Skeletal muscle tissue (tissue), 3 donors: ENCODE measurements at regions not wholly inside any gene's neighbourhood (a gene's known extent, or its start where the extent isn't known, plus 50 kb on each side); places are given as distances from the start of the nearest gene placed in this dataset.
"Not testable (repeated sequence)": the region's sequence is repeated elsewhere in the genome, so short reads cannot be mapped to it uniquely, and the experiment has no call there.

ENCODE experiments used
- H3K27ac ChIP-seq: one replicate; pipeline ENCODE4 v1.7.0; 2013; ENCODE audit warnings: mild to moderate bottlenecking, low read depth, low read length, inconsistent platforms
- H3K27me3 ChIP-seq, 3 donors: one replicate each; pipeline ENCODE4 v1.7.0; 2013; ENCODE audit warnings: low read length in 3 of 3; ENCODE audit not compliant: control insufficient read depth in 3 of 3, insufficient read depth in 3 of 3
- H3K36me3 ChIP-seq, 3 donors: one replicate each; pipeline ENCODE4 v1.7.0; 2013; ENCODE audit warnings: low read length in 3 of 3; ENCODE audit not compliant: control insufficient read depth in 3 of 3, insufficient read depth in 3 of 3
- H3K4me1 ChIP-seq, 3 donors: one replicate each; pipeline ENCODE4 v1.7.0; 2013; ENCODE audit warnings: low read length in 3 of 3, mild to moderate bottlenecking in 3 of 3; ENCODE audit not compliant: control insufficient read depth in 3 of 3, insufficient read depth in 3 of 3
- H3K4me3 ChIP-seq, 3 donors: one replicate each; pipeline ENCODE4 v1.7.0; 2013; ENCODE audit warnings: low read length in 3 of 3
- H3K9ac ChIP-seq, 3 donors: one replicate each; pipeline ENCODE4 v1.7.0; 2013; ENCODE audit warnings: low read length in 3 of 3, mild to moderate bottlenecking in 3 of 3, moderate library complexity in 2 of 3, low read depth in 1 of 3
- H3K9me3 ChIP-seq, 3 donors: one replicate each; pipeline ENCODE4 v1.7.0; 2013; ENCODE audit warnings: low read length in 3 of 3; ENCODE audit not compliant: control insufficient read depth in 3 of 3
- donor health status: Osteomylitis.

- not testable (repeated sequence) for H3K9ac ChIP-seq, H3K4me1 ChIP-seq, H3K27ac ChIP-seq, H3K27me3 ChIP-seq, H3K9me3 ChIP-seq, H3K36me3 ChIP-seq, H3K4me3 ChIP-seq
Measured at GRCh38 chr9:87423885-87424284, 73.8 kb upstream of the DAPK1 start.

DNA sequence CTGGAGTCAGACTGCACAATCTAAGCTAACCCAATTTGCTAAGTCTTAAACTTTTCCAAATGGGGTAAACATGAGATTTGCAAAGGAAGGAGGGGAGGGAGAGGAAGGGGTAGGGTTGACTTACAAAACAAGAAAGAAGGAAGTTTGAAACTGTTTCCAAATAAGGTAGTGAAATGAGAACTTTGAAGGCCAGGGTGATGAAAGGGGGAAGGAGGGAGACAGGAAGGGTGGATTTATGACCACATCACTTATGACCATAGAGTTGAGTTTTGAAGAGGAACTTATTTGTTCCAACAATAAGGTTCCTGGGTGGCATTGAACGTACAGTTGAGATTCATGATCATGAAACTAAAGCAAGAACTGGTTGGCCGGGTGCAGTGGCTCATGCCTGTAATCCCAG is 72.5 kb upstream of the DAPK1 start:
- Histone ChIP-seq H3K9me3 (no peaks in the 10 kb centered on the region), H3K27ac (no peak overlapping the region), H3K36me3 (no peaks in the 10 kb centered on the region), H3K27me3 (no peaks in the 10 kb centered on the region), H3K4me3 (no peak overlapping the region), H3K9ac (no peak overlapping the region), H3K4me1 (no peaks in the 10 kb centered on the region)

DNA sequence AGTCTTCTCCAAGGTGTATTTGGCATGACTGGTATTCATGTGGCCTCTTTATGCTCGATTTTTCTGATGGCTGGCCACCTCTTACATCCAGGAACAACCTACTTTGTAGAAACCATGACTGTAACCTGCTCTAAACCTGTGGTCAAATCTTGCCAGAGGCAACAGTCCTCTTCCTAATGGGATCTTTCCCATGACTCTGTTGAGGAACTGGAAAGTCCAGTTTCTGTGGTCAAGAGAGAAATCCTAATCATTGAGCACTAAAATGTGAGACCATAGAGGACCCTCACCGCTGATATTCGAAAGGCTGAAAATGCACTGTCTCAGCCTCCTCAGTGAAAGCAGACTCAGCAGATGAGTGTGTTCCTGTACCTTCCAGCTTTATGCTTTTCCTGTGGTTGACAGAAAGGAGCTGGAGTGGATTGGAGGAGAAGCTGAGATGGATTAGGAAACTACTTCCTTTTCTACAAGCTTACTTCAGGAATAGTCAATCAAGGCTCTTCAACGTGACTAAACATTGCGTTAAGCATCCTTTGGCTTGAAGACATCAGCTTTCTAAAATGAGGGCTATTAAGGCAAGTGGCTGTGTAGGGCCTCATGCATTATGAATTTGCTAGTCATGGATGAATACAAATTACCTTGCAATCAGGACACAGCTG is 69.7 kb upstream of the DAPK1 start:
- H3K27me3 ChIP-seq = no peaks in the 10 kb centered on the region
- no peak overlapping the region for H3K9ac ChIP-seq
- H3K36me3 ChIP-seq = no peaks in the 10 kb centered on the region
- H3K4me1 ChIP-seq = no peaks in the 10 kb centered on the region
- no peak overlapping the region for H3K4me3 ChIP-seq
- no peaks in the 10 kb centered on the region for H3K9me3 ChIP-seq
- H3K27ac ChIP-seq = no peak overlapping the region

GRCh38 chr9:87428659-87429058 is 69.0 kb upstream of the DAPK1 start:
- no peak overlapping the region for H3K4me3 ChIP-seq
- H3K36me3 ChIP-seq = no peaks in the 10 kb centered on the region
- no peaks in the 10 kb centered on the region for H3K27me3 ChIP-seq
- no peak overlapping the region for H3K27ac ChIP-seq
- H3K4me1 ChIP-seq = no peaks in the 10 kb centered on the region
- no peaks in the 10 kb centered on the region for H3K9me3 ChIP-seq
- H3K9ac ChIP-seq = no peak overlapping the region

GRCh38 chr9:87431837-87432236 is 65.8 kb upstream of the DAPK1 start:
- no peak overlapping the region for H3K4me3 ChIP-seq
- no peak overlapping the region for H3K9ac ChIP-seq
- H3K27ac ChIP-seq = no peak overlapping the region
- no peaks in the 10 kb centered on the region for H3K36me3 ChIP-seq
- H3K27me3 ChIP-seq = no peaks in the 10 kb centered on the region
- H3K9me3 ChIP-seq = no peaks in the 10 kb centered on the region
- H3K4me1 ChIP-seq = no peaks in the 10 kb centered on the region

- Histone ChIP-seq H3K9me3 (no peaks in the 10 kb centered on the region), H3K36me3 (no peaks in the 10 kb centered on the region), H3K27ac (no peak overlapping the region), H3K4me1 (no peaks in the 10 kb centered on the region), H3K27me3 (no peaks in the 10 kb centered on the region), H3K4me3 (no peak overlapping the region), H3K9ac (no peak overlapping the region)
Measured at GRCh38 chr9:87433853-87434252, 63.8 kb upstream of the DAPK1 start.

GRCh38 chr9:87434366-87434765 is 63.3 kb upstream of the DAPK1 start:
- Histone ChIP-seq H3K4me3 (no peak overlapping the region), H3K27me3 (no peaks in the 10 kb centered on the region), H3K27ac (no peak overlapping the region), H3K36me3 (no peaks in the 10 kb centered on the region), H3K4me1 (no peaks in the 10 kb centered on the region), H3K9me3 (no peaks in the 10 kb centered on the region), H3K9ac (no peak overlapping the region)

- no peaks in the 10 kb centered on the region for H3K4me1 ChIP-seq
- no peak overlapping the region for H3K4me3 ChIP-seq
- no peak overlapping the region for H3K27ac ChIP-seq
- no peaks in the 10 kb centered on the region for H3K9me3 ChIP-seq
- H3K9ac ChIP-seq = no peak overlapping the region
- no peaks in the 10 kb centered on the region for H3K36me3 ChIP-seq
- H3K27me3 ChIP-seq = no peaks in the 10 kb centered on the region
Measured at GRCh38 chr9:87435189-87435880, 62.3 kb upstream of the DAPK1 start.

- Histone ChIP-seq H3K9me3 (no peaks in the 10 kb centered on the region), H3K36me3 (no peaks in the 10 kb centered on the region), H3K4me1 (no peaks in the 10 kb centered on the region), H3K9ac (no peak overlapping the region), H3K27ac (no peak overlapping the region), H3K4me3 (no peak overlapping the region), H3K27me3 (no peaks in the 10 kb centered on the region)
Measured at GRCh38 chr9:87436716-87437115, 61.0 kb upstream of the DAPK1 start.

GRCh38 chr9:87437966-87438365 is 59.7 kb upstream of the DAPK1 start:
- Histone ChIP-seq H3K27me3 (no peaks in the 10 kb centered on the region), H3K36me3 (no peaks in the 10 kb centered on the region), H3K9ac (no peak overlapping the region), H3K4me3 (no peak overlapping the region), H3K4me1 (no peaks in the 10 kb centered on the region), H3K27ac (no peak overlapping the region), H3K9me3 (no peaks in the 10 kb centered on the region)
